ENCODE measurements at regions not wholly inside any gene's neighbourhood (a gene's known extent, or its start where the extent isn't known, plus 50 kb on each side); places are given as distances from the start of the nearest gene placed in this dataset.

- 70% methylated on average over 6 of the region's 6 CpGs for WGBS
- Histone ChIP-seq H3K27ac (ENCODE audit: low read depth in 1 of 2, low read length in 1 of 2) (no peak overlapping the region), H3K4me1 (ENCODE audit: control insufficient read depth in 2 of 2, insufficient read depth in 2 of 2, low read length in 2 of 2) (no peaks in the 10 kb centered on the region), H3K36me3 (ENCODE audit: control insufficient read depth in 2 of 2, insufficient read depth in 2 of 2, low read length in 1 of 2) (no peaks in the 10 kb centered on the region), H3K9me3 (ENCODE audit: control insufficient read depth in 2 of 2, insufficient read depth in 1 of 2, low read length in 1 of 2) (no peaks in the 10 kb centered on the region), H3K27me3 (ENCODE audit: control insufficient read depth in 2 of 2, insufficient read depth in 1 of 2, low read length in 1 of 2) (no peaks in the 10 kb centered on the region), H3K4me3 (ENCODE audit: low read length in 2 of 2) (no peak overlapping the region)
- DNase-seq (ENCODE audit: low read depth in 6 of 9, low spot score in 9 of 9) = no peak
These were observed 187.7 kb upstream of the SLC24A5 start for GRCh38 chr15:47932951-47933641.

GRCh38 chr15:47933865-47934264 lies 186.9 kb upstream of the SLC24A5 start:
- Histone ChIP-seq H3K27me3 (ENCODE audit: control insufficient read depth in 2 of 2, insufficient read depth in 1 of 2, low read length in 1 of 2) (no peaks in the 10 kb centered on the region), H3K4me3 (ENCODE audit: low read length in 2 of 2) (no peak overlapping the region), H3K9me3 (ENCODE audit: control insufficient read depth in 2 of 2, insufficient read depth in 1 of 2, low read length in 1 of 2) (no peaks in the 10 kb centered on the region), H3K27ac (ENCODE audit: low read depth in 1 of 2, low read length in 1 of 2) (no peak overlapping the region), H3K4me1 (ENCODE audit: control insufficient read depth in 2 of 2, insufficient read depth in 2 of 2, low read length in 2 of 2) (no peaks in the 10 kb centered on the region), H3K36me3 (ENCODE audit: control insufficient read depth in 2 of 2, insufficient read depth in 2 of 2, low read length in 1 of 2) (no peaks in the 10 kb centered on the region)
- no peak for DNase-seq (ENCODE audit: low read depth in 6 of 9, low spot score in 9 of 9)
- WGBS = 95% methylated on average over 3 of the region's 3 CpGs

- H3K27me3 ChIP-seq (ENCODE audit: control insufficient read depth in 2 of 2, insufficient read depth in 1 of 2, low read length in 1 of 2) = no peaks in the 10 kb centered on the region
- no peaks in the 10 kb centered on the region for H3K36me3 ChIP-seq (ENCODE audit: control insufficient read depth in 2 of 2, insufficient read depth in 2 of 2, low read length in 1 of 2)
- no peaks in the 10 kb centered on the region for H3K4me1 ChIP-seq (ENCODE audit: control insufficient read depth in 2 of 2, insufficient read depth in 2 of 2, low read length in 2 of 2)
- no peak overlapping the region for H3K27ac ChIP-seq (ENCODE audit: low read depth in 1 of 2, low read length in 1 of 2)
- no peaks in the 10 kb centered on the region for H3K9me3 ChIP-seq (ENCODE audit: control insufficient read depth in 2 of 2, insufficient read depth in 1 of 2, low read length in 1 of 2)
- H3K4me3 ChIP-seq (ENCODE audit: low read length in 2 of 2) = no peak overlapping the region
- DNase-seq (ENCODE audit: low read depth in 6 of 9, low spot score in 9 of 9) = no peak
These were observed 186.4 kb upstream of the SLC24A5 start for GRCh38 chr15:47934342-47934741.

- H3K36me3 ChIP-seq (ENCODE audit: control insufficient read depth in 2 of 2, insufficient read depth in 2 of 2, low read length in 1 of 2) = no peaks in the 10 kb centered on the region
- H3K4me1 ChIP-seq (ENCODE audit: control insufficient read depth in 2 of 2, insufficient read depth in 2 of 2, low read length in 2 of 2) = no peaks in the 10 kb centered on the region
- H3K27me3 ChIP-seq (ENCODE audit: control insufficient read depth in 2 of 2, insufficient read depth in 1 of 2, low read length in 1 of 2) = no peaks in the 10 kb centered on the region
- H3K4me3 ChIP-seq (ENCODE audit: low read length in 2 of 2) = no peak overlapping the region
- no peak overlapping the region for H3K27ac ChIP-seq (ENCODE audit: low read depth in 1 of 2, low read length in 1 of 2)
- no peak for DNase-seq (ENCODE audit: low read depth in 6 of 9, low spot score in 9 of 9)
- no peaks in the 10 kb centered on the region for H3K9me3 ChIP-seq (ENCODE audit: control insufficient read depth in 2 of 2, insufficient read depth in 1 of 2, low read length in 1 of 2)
These were observed 183.0 kb upstream of the SLC24A5 start for GRCh38 chr15:47937834-47938233.

- H3K4me3 ChIP-seq (ENCODE audit: low read length in 2 of 2) = no peak overlapping the region
- no peak overlapping the region for H3K27ac ChIP-seq (ENCODE audit: low read depth in 1 of 2, low read length in 1 of 2)
- H3K27me3 ChIP-seq (ENCODE audit: control insufficient read depth in 2 of 2, insufficient read depth in 1 of 2, low read length in 1 of 2) = no peaks in the 10 kb centered on the region
- DNase-seq (ENCODE audit: low read depth in 6 of 9, low spot score in 9 of 9) = no peak
- 95% methylated on average over 5 of the region's 5 CpGs for WGBS
- no peaks in the 10 kb centered on the region for H3K36me3 ChIP-seq (ENCODE audit: control insufficient read depth in 2 of 2, insufficient read depth in 2 of 2, low read length in 1 of 2)
- H3K9me3 ChIP-seq (ENCODE audit: control insufficient read depth in 2 of 2, insufficient read depth in 1 of 2, low read length in 1 of 2) = no peaks in the 10 kb centered on the region
- no peaks in the 10 kb centered on the region for H3K4me1 ChIP-seq (ENCODE audit: control insufficient read depth in 2 of 2, insufficient read depth in 2 of 2, low read length in 2 of 2)
These were observed 176.0 kb upstream of the SLC24A5 start for GRCh38 chr15:47944637-47945288.

- H3K36me3 ChIP-seq (ENCODE audit: control insufficient read depth in 2 of 2, insufficient read depth in 2 of 2, low read length in 1 of 2) = no peaks in the 10 kb centered on the region
- no peaks in the 10 kb centered on the region for H3K27me3 ChIP-seq (ENCODE audit: control insufficient read depth in 2 of 2, insufficient read depth in 1 of 2, low read length in 1 of 2)
- no peak overlapping the region for H3K4me3 ChIP-seq (ENCODE audit: low read length in 2 of 2)
- WGBS = 91% methylated on average over 6 of the region's 6 CpGs
- H3K9me3 ChIP-seq (ENCODE audit: control insufficient read depth in 2 of 2, insufficient read depth in 1 of 2, low read length in 1 of 2) = no peaks in the 10 kb centered on the region
- DNase-seq (ENCODE audit: low read depth in 6 of 9, low spot score in 9 of 9) = no peak
- H3K4me1 ChIP-seq (ENCODE audit: control insufficient read depth in 2 of 2, insufficient read depth in 2 of 2, low read length in 2 of 2) = no peaks in the 10 kb centered on the region
- no peak overlapping the region for H3K27ac ChIP-seq (ENCODE audit: low read depth in 1 of 2, low read length in 1 of 2)
These were observed 174.7 kb upstream of the SLC24A5 start for GRCh38 chr15:47945872-47946650.

GRCh38 chr15:47949815-47950214 lies 171.0 kb upstream of the SLC24A5 start:
- Histone ChIP-seq H3K4me1 (ENCODE audit: control insufficient read depth in 2 of 2, insufficient read depth in 2 of 2, low read length in 2 of 2) (no peaks in the 10 kb centered on the region), H3K4me3 (ENCODE audit: low read length in 2 of 2) (no peak overlapping the region), H3K27ac (ENCODE audit: low read depth in 1 of 2, low read length in 1 of 2) (no peak overlapping the region), H3K27me3 (ENCODE audit: control insufficient read depth in 2 of 2, insufficient read depth in 1 of 2, low read length in 1 of 2) (no peaks in the 10 kb centered on the region), H3K9me3 (ENCODE audit: control insufficient read depth in 2 of 2, insufficient read depth in 1 of 2, low read length in 1 of 2) (no peaks in the 10 kb centered on the region), H3K36me3 (ENCODE audit: control insufficient read depth in 2 of 2, insufficient read depth in 2 of 2, low read length in 1 of 2) (no peaks in the 10 kb centered on the region)
- WGBS = 94% methylated on average over 4 of the region's 4 CpGs
- DNase-seq (ENCODE audit: low read depth in 6 of 9, low spot score in 9 of 9) = no peak

GRCh38 chr15:47950447-47950846 lies 170.3 kb upstream of the SLC24A5 start:
- Histone ChIP-seq H3K27me3 (ENCODE audit: control insufficient read depth in 2 of 2, insufficient read depth in 1 of 2, low read length in 1 of 2) (no peaks in the 10 kb centered on the region), H3K9me3 (ENCODE audit: control insufficient read depth in 2 of 2, insufficient read depth in 1 of 2, low read length in 1 of 2) (no peaks in the 10 kb centered on the region), H3K4me3 (ENCODE audit: low read length in 2 of 2) (no peak overlapping the region), H3K36me3 (ENCODE audit: control insufficient read depth in 2 of 2, insufficient read depth in 2 of 2, low read length in 1 of 2) (no peaks in the 10 kb centered on the region), H3K27ac (ENCODE audit: low read depth in 1 of 2, low read length in 1 of 2) (no peak overlapping the region), H3K4me1 (ENCODE audit: control insufficient read depth in 2 of 2, insufficient read depth in 2 of 2, low read length in 2 of 2) (no peaks in the 10 kb centered on the region)
- 94% methylated on average over 2 of the region's 2 CpGs for WGBS
- no peak for DNase-seq (ENCODE audit: low read depth in 6 of 9, low spot score in 9 of 9)

- Histone ChIP-seq H3K27me3 (ENCODE audit: control insufficient read depth in 2 of 2, insufficient read depth in 1 of 2, low read length in 1 of 2) (no peaks in the 10 kb centered on the region), H3K4me3 (ENCODE audit: low read length in 2 of 2) (no peak overlapping the region), H3K36me3 (ENCODE audit: control insufficient read depth in 2 of 2, insufficient read depth in 2 of 2, low read length in 1 of 2) (no peaks in the 10 kb centered on the region), H3K4me1 (ENCODE audit: control insufficient read depth in 2 of 2, insufficient read depth in 2 of 2, low read length in 2 of 2) (no peaks in the 10 kb centered on the region), H3K9me3 (ENCODE audit: control insufficient read depth in 2 of 2, insufficient read depth in 1 of 2, low read length in 1 of 2) (no peaks in the 10 kb centered on the region), H3K27ac (ENCODE audit: low read depth in 1 of 2, low read length in 1 of 2) (no peak overlapping the region)
- DNase-seq (ENCODE audit: low read depth in 6 of 9, low spot score in 9 of 9) = no peak
- 98% methylated on average over 2 of the region's 2 CpGs for WGBS
These were observed 169.0 kb upstream of the SLC24A5 start for GRCh38 chr15:47951781-47952180.
